ENCODE measurements at regions not wholly inside any gene's neighbourhood (a gene's known extent, or its start where the extent isn't known, plus 50 kb on each side); places are given as distances from the start of the nearest gene placed in this dataset. TPM values are rescaled to one million over a fixed set of nuclear protein-coding genes. Genes with fewer than 3 reads are reported as not detected.

Small RNA genes lying in the stretch of these regions (small RNA-seq; reads per million reads assigned to genes)
- gene AC084373.1, result not detected

All from liver (tissue), 1 donor.